Heart left ventricle (tissue), 13 donors: ENCODE measurements at regions not wholly inside any gene's neighbourhood (a gene's known extent, or its start where the extent isn't known, plus 50 kb on each side); places are given as distances from the start of the nearest gene placed in this dataset.

Source experiments
- POLR2A ChIP-seq, 2 donors: fragments of 450-650 bp; IDR thresholded peaks; one replicate each; pipeline ENCODE4 v1.6.1; 2017; ENCODE audit warnings: antibody characterized with exemption in 2 of 2, mild to moderate bottlenecking in 2 of 2, moderate library complexity in 2 of 2
- TF ChIP-seq, protein P1 (sequence below), 12 donors: fragments of 200-600 bp; sonication (generic) in 4 of 12; IDR thresholded peaks; one replicate each; pipeline versions ENCODE4 v1.5.0 to v1.8.0; 2018 to 2022; ENCODE audit warnings: antibody characterized with exemption in 12 of 12, mild to moderate bottlenecking in 5 of 12
- donor health status: ischemic (EF 13 %, LVEDD 7.1; RV severe dilation, severe dysfunction).
- donor health status: DM: no; HTN: yes; CAD: no.
- donor health status: DM: no; HTN: no; CAD: no.
- donor health status: ischemic (EF 25% LVEDD 6.9; RV normal size, moderate dysfunction).
- donor health status: ischemic (EF 25% LVEDD 5.7; RV mildly dilated, moderate dysfunction).
- donor health status: ischemic (EF 35%, LVEDD 5.7; RV mildly dilated, moderate dysfunction).
- donor health status: nonischemic (EF 11% LVEDD 7.7; RV severe dilation, severe dysfunction).
- donor health status: DM: yes; HTN: yes; CAD: no.
- donor health status: PGD.
- donor health status: ischemic (EF 29% LVEDD 5.4; RV normal size, mild dysfunction).
- donor health status: nonischemic (EF 23%, LVEDD 6.1; RV moderate dilation, normal function).

DNA sequence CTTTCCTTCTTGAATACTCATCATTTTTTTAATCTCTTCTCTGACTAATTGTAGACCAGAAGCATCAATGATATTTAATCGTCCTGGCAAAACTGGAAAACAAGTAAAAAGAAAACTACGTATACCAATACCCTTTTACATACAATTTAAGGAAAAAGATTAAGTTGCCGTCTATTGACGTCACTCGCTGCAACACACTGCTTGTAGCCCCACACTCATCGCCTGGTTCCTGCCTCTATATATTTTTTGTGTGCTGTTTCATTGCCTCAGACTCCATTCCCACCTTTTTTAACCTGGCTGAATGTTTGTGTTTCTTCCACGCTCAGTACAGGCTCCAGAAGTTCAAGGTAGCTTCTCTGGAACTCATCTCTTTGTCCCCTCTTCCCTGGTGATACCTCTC lies 536.2 kb downstream of the METTL4 start:
- TF ChIP-seq, protein P1, sequence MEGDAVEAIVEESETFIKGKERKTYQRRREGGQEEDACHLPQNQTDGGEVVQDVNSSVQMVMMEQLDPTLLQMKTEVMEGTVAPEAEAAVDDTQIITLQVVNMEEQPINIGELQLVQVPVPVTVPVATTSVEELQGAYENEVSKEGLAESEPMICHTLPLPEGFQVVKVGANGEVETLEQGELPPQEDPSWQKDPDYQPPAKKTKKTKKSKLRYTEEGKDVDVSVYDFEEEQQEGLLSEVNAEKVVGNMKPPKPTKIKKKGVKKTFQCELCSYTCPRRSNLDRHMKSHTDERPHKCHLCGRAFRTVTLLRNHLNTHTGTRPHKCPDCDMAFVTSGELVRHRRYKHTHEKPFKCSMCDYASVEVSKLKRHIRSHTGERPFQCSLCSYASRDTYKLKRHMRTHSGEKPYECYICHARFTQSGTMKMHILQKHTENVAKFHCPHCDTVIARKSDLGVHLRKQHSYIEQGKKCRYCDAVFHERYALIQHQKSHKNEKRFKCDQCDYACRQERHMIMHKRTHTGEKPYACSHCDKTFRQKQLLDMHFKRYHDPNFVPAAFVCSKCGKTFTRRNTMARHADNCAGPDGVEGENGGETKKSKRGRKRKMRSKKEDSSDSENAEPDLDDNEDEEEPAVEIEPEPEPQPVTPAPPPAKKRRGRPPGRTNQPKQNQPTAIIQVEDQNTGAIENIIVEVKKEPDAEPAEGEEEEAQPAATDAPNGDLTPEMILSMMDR (IDR thresholded peaks at IDR 0.05) = no peak
- TF ChIP-seq POLR2A (IDR thresholded peaks at IDR 0.05) = no peak
